Adrenal gland (tissue), 5 donors: ENCODE measurements at regions not wholly inside any gene's neighbourhood (a gene's known extent, or its start where the extent isn't known, plus 50 kb on each side); places are given as distances from the start of the nearest gene placed in this dataset.

ENCODE experiments used
- CTCF ChIP-seq, 6 experiments: fragments of 450-650 bp in 4 of 6; fragments of 200-600 bp in 2 of 6; sonication (generic) in 1 of 6; IDR thresholded peaks; 1 replicate in 5 of 6; 2 replicates in 1 of 6; pipeline versions ENCODE4 v1.5.1 to v1.8.0; 2016 to 2021; ENCODE audit warnings: antibody characterized with exemption in 6 of 6, mild to moderate bottlenecking in 2 of 6, moderate library complexity in 1 of 6
- POLR2A ChIP-seq, 2 donors: fragments of 450-650 bp; IDR thresholded peaks; one replicate each; pipeline ENCODE4 v1.6.1; 2017; ENCODE audit warnings: antibody characterized with exemption in 2 of 2, mild to moderate bottlenecking in 2 of 2, moderate library complexity in 1 of 2
- donor health status: DM: no; HTN: no; CAD: no.

- TF ChIP-seq CTCF (IDR thresholded peaks at IDR 0.05), result no peak
- no peak for TF ChIP-seq POLR2A (IDR thresholded peaks at IDR 0.05)
Measured at GRCh38 chr10:2955064-2955463, 112.3 kb upstream of the PFKP start.
